Suprapubic skin (tissue), 4 donors: ENCODE measurements at regions not wholly inside any gene's neighbourhood (a gene's known extent, or its start where the extent isn't known, plus 50 kb on each side); places are given as distances from the start of the nearest gene placed in this dataset.

ENCODE experiments used
- DNase-seq, 2 donors: peaks; one replicate each; pipeline ENCODE4 v3.0.0-alpha.2; 2019; ENCODE audit warnings: low spot score in 2 of 2
- H3K27ac ChIP-seq: fragments of 200-600 bp; sonication (generic); one replicate; pipeline ENCODE4 v1.5.1; 2019
- H3K27me3 ChIP-seq: fragments of 200-600 bp; sonication (generic); one replicate; pipeline ENCODE4 v1.5.1; 2019
- H3K36me3 ChIP-seq: fragments of 200-600 bp; sonication (generic); one replicate; pipeline ENCODE4 v1.5.1; 2019
- H3K4me1 ChIP-seq: fragments of 200-600 bp; sonication (generic); one replicate; pipeline ENCODE4 v1.5.1; 2019
- H3K4me3 ChIP-seq: fragments of 200-600 bp; sonication (generic); one replicate; pipeline ENCODE4 v1.5.1; 2019; ENCODE audit warnings: mild to moderate bottlenecking
- H3K9me3 ChIP-seq: fragments of 200-600 bp; sonication (generic); one replicate; pipeline ENCODE4 v1.5.1; 2019
- EP300 ChIP-seq: sonication (generic); formaldehyde crosslinking; IDR thresholded peaks from one replicate; pipeline ENCODE4 v1.6.1; 2017; ENCODE audit warnings: antibody characterized with exemption
- POLR2A ChIP-seq, 2 donors: fragments of 450-650 bp; IDR thresholded peaks; one replicate each; pipeline ENCODE4 v1.6.1; 2017; ENCODE audit warnings: antibody characterized with exemption in 2 of 2, mild to moderate bottlenecking in 2 of 2, moderate library complexity in 2 of 2
- POLR2AphosphoS5 ChIP-seq, 3 donors: sonication (generic); formaldehyde crosslinking; IDR thresholded peaks; one replicate each; pipeline ENCODE4 v1.6.1; 2017; ENCODE audit warnings: antibody characterized with exemption in 3 of 3
- WGBS: methylation state at CpG from one replicate; pipeline ENCODE4 v1.1.5; 2018; 5-methylcytosine and 5-hydroxymethylcytosine counted together
- TF ChIP-seq, protein P1 (sequence below), 2 donors: fragments of 200-600 bp in 1 of 2; fragments of 450-650 bp in 1 of 2; sonication (generic) in 1 of 2; IDR thresholded peaks; one replicate each; pipeline ENCODE4 v1.5.1; 2016 to 2019; ENCODE audit warnings: antibody characterized with exemption in 2 of 2, mild to moderate bottlenecking in 1 of 2, moderate library complexity in 1 of 2

DNA sequence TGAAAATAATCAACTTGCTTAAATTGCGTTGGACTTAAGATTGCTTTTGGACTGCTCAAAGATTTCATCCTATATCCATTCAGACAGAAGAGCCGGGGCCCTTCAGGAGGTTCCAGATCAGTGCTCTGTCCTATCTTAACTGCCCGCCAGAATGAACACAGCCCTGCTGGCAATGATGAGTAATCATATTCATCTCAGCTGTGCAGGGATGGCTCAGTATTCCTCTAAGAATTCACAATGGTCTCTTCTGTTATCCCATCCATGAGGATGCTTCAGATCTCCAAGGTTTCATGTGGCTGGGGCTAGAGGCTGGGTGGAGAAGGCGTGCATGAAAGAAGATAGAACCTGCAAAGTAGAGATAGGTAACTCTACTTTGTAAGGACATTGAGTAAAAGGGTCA, 80.0 kb upstream of the NPVF start:
- TF ChIP-seq POLR2AphosphoS5 (IDR thresholded peaks at IDR 0.05) (no peak), POLR2A (IDR thresholded peaks at IDR 0.05) (no peak), EP300 (no peak)
- TF ChIP-seq, protein P1, sequence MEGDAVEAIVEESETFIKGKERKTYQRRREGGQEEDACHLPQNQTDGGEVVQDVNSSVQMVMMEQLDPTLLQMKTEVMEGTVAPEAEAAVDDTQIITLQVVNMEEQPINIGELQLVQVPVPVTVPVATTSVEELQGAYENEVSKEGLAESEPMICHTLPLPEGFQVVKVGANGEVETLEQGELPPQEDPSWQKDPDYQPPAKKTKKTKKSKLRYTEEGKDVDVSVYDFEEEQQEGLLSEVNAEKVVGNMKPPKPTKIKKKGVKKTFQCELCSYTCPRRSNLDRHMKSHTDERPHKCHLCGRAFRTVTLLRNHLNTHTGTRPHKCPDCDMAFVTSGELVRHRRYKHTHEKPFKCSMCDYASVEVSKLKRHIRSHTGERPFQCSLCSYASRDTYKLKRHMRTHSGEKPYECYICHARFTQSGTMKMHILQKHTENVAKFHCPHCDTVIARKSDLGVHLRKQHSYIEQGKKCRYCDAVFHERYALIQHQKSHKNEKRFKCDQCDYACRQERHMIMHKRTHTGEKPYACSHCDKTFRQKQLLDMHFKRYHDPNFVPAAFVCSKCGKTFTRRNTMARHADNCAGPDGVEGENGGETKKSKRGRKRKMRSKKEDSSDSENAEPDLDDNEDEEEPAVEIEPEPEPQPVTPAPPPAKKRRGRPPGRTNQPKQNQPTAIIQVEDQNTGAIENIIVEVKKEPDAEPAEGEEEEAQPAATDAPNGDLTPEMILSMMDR (IDR thresholded peaks at IDR 0.05) = no peak
- Histone ChIP-seq H3K36me3 (no peaks in the 10 kb centered on the region), H3K4me3 (no peak overlapping the region), H3K4me1 (peaks cover 9% of the 10 kb centered on the region), H3K27me3 (no peaks in the 10 kb centered on the region), H3K27ac (no peak overlapping the region), H3K9me3 (no peaks in the 10 kb centered on the region)
- WGBS = 81% methylated on average over 4 of the region's 4 CpGs
- DNase-seq = no peak

DNA sequence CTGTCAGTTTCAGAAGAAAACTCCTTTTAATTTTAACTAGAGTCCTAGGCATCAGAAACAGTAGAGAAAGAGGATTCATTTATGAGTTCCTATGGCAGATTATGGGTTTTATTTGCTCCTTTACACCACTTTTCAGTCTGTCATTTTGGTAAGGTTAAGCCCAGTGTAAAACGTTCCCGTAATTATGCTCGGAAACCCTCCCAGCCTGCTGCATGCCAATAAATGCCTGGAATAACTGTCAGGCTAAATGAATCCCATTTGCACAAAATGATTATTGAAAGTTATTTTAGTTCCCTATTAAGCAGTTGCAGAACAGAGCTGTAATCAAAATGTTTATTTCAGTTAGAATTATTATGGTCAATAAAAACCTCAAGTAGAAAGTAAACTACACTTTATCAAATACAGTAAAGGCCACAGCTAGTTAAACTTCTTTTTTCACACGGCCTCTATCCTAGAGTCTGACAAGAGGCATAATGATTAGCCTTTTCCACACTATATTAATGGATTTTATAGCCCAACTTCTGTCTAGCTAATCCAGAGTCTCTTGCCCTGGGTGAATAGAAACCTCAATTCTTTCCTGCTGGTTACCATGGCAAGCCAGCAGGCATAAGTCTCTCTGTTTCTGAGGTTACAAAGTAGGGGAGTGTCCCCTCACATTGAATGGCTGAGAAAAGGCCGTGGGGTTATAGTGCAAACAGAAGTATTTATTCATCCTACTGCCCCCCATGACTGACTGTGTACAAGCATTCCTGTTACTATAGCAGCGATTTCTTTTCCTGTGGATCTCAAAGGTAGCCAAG, 80.8 kb upstream of the NPVF start:
- Histone ChIP-seq H3K27me3 (no peaks in the 10 kb centered on the region), H3K27ac (no peak overlapping the region), H3K9me3 (no peaks in the 10 kb centered on the region), H3K36me3 (no peaks in the 10 kb centered on the region), H3K4me3 (no peak overlapping the region), H3K4me1 (peaks cover 5% of the 10 kb centered on the region)
- DNase-seq = no peak
- TF ChIP-seq POLR2A (IDR thresholded peaks at IDR 0.05) = no peak
- no peak for TF ChIP-seq POLR2AphosphoS5 (IDR thresholded peaks at IDR 0.05)
- TF ChIP-seq, protein P1 (IDR thresholded peaks at IDR 0.05) = no peak
- no peak for TF ChIP-seq EP300
- 74% methylated on average over 6 of the region's 6 CpGs for WGBS

DNA sequence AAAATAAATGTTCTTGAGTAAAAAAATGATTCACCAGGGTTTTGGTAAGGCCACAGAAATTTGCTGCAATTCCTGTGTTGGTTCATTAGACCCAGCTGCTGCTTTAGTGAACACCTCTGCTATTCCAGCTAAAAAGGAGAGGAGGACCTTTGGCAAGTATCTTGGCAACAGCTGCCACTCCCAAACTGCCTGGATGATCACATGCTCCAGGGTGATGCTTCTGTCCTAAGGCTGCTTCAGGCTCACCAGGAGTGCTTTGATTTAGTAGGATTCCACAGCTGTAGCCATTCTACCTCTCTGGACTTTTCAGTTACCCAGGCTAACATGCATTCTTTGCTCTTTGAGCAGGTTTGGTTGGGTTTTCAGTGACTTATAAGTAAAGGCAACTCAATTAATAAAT, 82.6 kb upstream of the NPVF start:
- Histone ChIP-seq H3K4me3 (no peak overlapping the region), H3K27ac (no peak overlapping the region), H3K9me3 (no peaks in the 10 kb centered on the region), H3K36me3 (no peaks in the 10 kb centered on the region), H3K4me1 (no peaks in the 10 kb centered on the region), H3K27me3 (no peaks in the 10 kb centered on the region)
- TF ChIP-seq, protein P1 (IDR thresholded peaks at IDR 0.05) = no peak
- TF ChIP-seq POLR2AphosphoS5 (IDR thresholded peaks at IDR 0.05) (no peak), POLR2A (IDR thresholded peaks at IDR 0.05) (no peak), EP300 (no peak)
- no peak for DNase-seq

- H3K27ac ChIP-seq = no peak overlapping the region
- no peaks in the 10 kb centered on the region for H3K36me3 ChIP-seq
- no peaks in the 10 kb centered on the region for H3K4me1 ChIP-seq
- DNase-seq = no peak
- TF ChIP-seq POLR2AphosphoS5 (IDR thresholded peaks at IDR 0.05) (no peak), EP300 (no peak), POLR2A (IDR thresholded peaks at IDR 0.05) (no peak)
- TF ChIP-seq, protein P1 (IDR thresholded peaks at IDR 0.05) = no peak
- WGBS = 77% methylated on average over 1 of the region's 1 CpG
- no peaks in the 10 kb centered on the region for H3K9me3 ChIP-seq
- no peaks in the 10 kb centered on the region for H3K27me3 ChIP-seq
- no peak overlapping the region for H3K4me3 ChIP-seq
These were observed 83.1 kb upstream of the NPVF start for GRCh38 chr7:25311346-25311745.

DNA sequence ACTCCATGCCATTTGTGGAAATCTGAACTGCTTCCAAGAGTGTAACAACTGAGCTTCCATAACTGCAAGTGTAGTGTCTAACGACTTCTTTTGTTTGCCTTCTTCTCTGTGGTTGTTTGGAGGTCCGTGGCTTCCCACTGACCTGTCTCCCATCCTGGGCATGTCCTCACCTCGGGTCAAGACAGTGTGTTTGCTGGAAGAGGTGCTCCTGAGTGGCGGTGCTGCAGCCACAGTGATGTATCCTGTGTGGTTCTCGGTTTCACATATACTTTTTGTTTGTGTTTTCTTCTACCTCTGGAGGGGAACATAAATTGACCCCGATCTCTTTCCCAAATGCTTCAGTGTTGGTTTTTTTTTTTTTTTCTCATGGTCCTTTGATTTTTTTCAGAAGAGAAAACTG, 84.7 kb upstream of the NPVF start:
- no peaks in the 10 kb centered on the region for H3K9me3 ChIP-seq
- 83% methylated on average over 6 of the region's 6 CpGs for WGBS
- H3K4me3 ChIP-seq = no peak overlapping the region
- no peak for DNase-seq
- TF ChIP-seq, protein P1 (IDR thresholded peaks at IDR 0.05) = no peak
- no peak overlapping the region for H3K27ac ChIP-seq
- no peaks in the 10 kb centered on the region for H3K36me3 ChIP-seq
- H3K27me3 ChIP-seq = no peaks in the 10 kb centered on the region
- H3K4me1 ChIP-seq = no peaks in the 10 kb centered on the region
